ENCODE measurements at regions not wholly inside any gene's neighbourhood (a gene's known extent, or its start where the extent isn't known, plus 50 kb on each side); places are given as distances from the start of the nearest gene placed in this dataset.

DNA sequence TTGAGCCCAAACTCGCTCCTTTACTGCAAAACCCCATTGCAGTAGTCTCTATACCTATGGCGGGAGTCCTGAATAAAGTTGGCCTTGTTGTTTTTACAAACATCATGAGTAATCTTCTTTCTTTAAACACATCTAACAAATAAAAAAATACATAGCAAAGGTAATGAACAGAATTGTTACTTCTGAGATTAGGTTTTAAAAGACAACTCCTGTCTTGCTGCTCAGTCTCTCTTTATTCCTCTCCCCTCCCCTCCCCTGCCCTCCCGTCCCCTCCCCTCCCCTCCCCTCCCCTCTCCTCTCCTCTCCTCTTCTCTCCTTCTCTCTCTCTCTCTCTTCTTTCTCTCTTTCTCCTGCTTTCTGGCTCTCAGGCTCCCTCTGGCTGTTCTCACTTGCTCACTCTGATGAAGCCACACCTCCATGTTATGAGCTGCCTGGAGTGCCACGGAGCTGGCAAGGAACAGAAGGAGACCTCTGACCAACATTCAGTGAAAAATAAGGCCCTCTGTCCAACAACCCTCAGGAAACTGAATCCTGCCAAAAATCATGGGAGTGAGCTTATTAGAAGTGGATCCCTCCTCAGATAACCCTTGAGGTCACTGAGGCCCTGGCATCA lies 300.7 kb upstream of the MIR17HG start (continued):
- TF ChIP-seq, protein P1, sequence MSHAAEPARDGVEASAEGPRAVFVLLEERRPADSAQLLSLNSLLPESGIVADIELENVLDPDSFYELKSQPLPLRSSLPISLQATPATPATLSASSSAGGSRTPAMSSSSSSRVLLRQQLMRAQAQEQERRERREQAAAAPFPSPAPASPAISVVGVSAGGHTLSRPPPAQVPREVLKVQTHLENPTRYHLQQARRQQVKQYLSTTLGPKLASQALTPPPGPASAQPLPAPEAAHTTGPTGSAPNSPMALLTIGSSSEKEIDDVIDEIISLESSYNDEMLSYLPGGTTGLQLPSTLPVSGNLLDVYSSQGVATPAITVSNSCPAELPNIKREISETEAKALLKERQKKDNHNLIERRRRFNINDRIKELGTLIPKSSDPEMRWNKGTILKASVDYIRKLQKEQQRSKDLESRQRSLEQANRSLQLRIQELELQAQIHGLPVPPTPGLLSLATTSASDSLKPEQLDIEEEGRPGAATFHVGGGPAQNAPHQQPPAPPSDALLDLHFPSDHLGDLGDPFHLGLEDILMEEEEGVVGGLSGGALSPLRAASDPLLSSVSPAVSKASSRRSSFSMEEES (CRISPR knock-in tag; IDR thresholded peaks at IDR 0.05), result no peak
- TF ChIP-seq, protein P2, sequence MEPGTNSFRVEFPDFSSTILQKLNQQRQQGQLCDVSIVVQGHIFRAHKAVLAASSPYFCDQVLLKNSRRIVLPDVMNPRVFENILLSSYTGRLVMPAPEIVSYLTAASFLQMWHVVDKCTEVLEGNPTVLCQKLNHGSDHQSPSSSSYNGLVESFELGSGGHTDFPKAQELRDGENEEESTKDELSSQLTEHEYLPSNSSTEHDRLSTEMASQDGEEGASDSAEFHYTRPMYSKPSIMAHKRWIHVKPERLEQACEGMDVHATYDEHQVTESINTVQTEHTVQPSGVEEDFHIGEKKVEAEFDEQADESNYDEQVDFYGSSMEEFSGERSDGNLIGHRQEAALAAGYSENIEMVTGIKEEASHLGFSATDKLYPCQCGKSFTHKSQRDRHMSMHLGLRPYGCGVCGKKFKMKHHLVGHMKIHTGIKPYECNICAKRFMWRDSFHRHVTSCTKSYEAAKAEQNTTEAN (CRISPR knock-in tag; IDR thresholded peaks at IDR 0.05), result no peak
- no peak for TF ChIP-seq NR1H2 (CRISPR knock-in tag; IDR thresholded peaks at IDR 0.05)
- TF ChIP-seq TAL1 (IDR thresholded peaks at IDR 0.05), result no peak
- no peak for TF ChIP-seq BACH1 (tag; IDR thresholded peaks at IDR 0.05)
- TF ChIP-seq ZNF408 (CRISPR knock-in tag; IDR thresholded peaks at IDR 0.05; ENCODE audit: low read depth), result 0 out of 2 replicates have a peak, but pooled peaks have one; percentile 10
- TF ChIP-seq, protein P3, sequence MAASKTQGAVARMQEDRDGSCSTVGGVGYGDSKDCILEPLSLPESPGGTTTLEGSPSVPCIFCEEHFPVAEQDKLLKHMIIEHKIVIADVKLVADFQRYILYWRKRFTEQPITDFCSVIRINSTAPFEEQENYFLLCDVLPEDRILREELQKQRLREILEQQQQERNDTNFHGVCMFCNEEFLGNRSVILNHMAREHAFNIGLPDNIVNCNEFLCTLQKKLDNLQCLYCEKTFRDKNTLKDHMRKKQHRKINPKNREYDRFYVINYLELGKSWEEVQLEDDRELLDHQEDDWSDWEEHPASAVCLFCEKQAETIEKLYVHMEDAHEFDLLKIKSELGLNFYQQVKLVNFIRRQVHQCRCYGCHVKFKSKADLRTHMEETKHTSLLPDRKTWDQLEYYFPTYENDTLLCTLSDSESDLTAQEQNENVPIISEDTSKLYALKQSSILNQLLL (CRISPR knock-in tag; IDR thresholded peaks at IDR 0.05; ENCODE audit: borderline replicate concordance), result 0 out of 2 replicates have a peak, but pooled peaks have one; percentile 26
- TF ChIP-seq, protein P4, sequence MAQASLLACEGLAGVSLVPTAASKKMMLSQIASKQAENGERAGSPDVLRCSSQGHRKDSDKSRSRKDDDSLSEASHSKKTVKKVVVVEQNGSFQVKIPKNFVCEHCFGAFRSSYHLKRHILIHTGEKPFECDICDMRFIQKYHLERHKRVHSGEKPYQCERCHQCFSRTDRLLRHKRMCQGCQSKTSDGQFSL (CRISPR knock-in tag; IDR thresholded peaks at IDR 0.05), result no peak
- TF ChIP-seq, protein P4 (tag; IDR thresholded peaks at IDR 0.05), result no peak

All from K562 (cell line).